H1 (cell line): ENCODE measurements at regions not wholly inside any gene's neighbourhood (a gene's known extent, or its start where the extent isn't known, plus 50 kb on each side); places are given as distances from the start of the nearest gene placed in this dataset.

ENCODE experiments used
- CTCF ChIA-PET: fragments of 300-600 bp; sonication (Branson Sonifier 250); formaldehyde crosslinking; loops from one replicate; lab custom pipeline; 2021; ENCODE audit not compliant: partially characterized antibody; lab: Charles Lee
- POLR2A ChIA-PET: fragments of 300-600 bp; sonication (Branson Sonifier 250); formaldehyde crosslinking; loops from one replicate; lab custom pipeline; 2021; ENCODE audit warnings: inconsistent platforms; ENCODE audit not compliant: partially characterized antibody; lab: Charles Lee
- DNase-seq, 2 experiments: peaks; one replicate each; pipeline versions ENCODE4 v3.0.0 to v3.0.0-alpha.2; 2010 to 2022; ENCODE audit warnings: low spot score in 2 of 2, low read depth in 1 of 2, mixed read lengths in 1 of 2
- FAIRE-seq: peaks from 2 replicates; lab custom pipeline; 2011; peaks lifted over from hg19 to GRCh38; lab: Jason Lieb, UNC
- H2AFZ ChIP-seq: 2 replicates; pipeline ENCODE4 v1.8.1; 2012; ENCODE audit warnings: low read length, inconsistent platforms
- H2AK5ac ChIP-seq: 2 replicates; pipeline ENCODE4 v1.6.1; 2013; ENCODE audit warnings: low read depth, low read length
- H2BK120ac ChIP-seq: replicated peaks from 2 replicates; pipeline ENCODE3; 2013; ENCODE audit warnings: low read depth, low read length, inconsistent platforms
- H2BK12ac ChIP-seq: 2 replicates; pipeline ENCODE4 v1.6.1; 2013; ENCODE audit warnings: low read depth, low read length
- H2BK15ac ChIP-seq: 2 replicates; pipeline ENCODE4 v1.6.1; 2013; ENCODE audit warnings: low read length
- H2BK20ac ChIP-seq: 2 replicates; pipeline ENCODE4 v1.6.1; 2013; ENCODE audit warnings: low read length
- H2BK5ac ChIP-seq: 2 replicates; pipeline ENCODE4 v1.6.1; 2013; ENCODE audit warnings: low read depth, low read length
- H3K14ac ChIP-seq: 2 replicates; pipeline ENCODE4 v1.6.1; 2013; ENCODE audit warnings: inconsistent platforms; ENCODE audit not compliant: insufficient read length
- H3K18ac ChIP-seq: 2 replicates; pipeline ENCODE4 v1.6.1; 2013; ENCODE audit warnings: low read length; ENCODE audit errors: extremely low read depth
- H3K23ac ChIP-seq: 2 replicates; pipeline ENCODE4 v1.6.1; 2013; ENCODE audit warnings: inconsistent platforms; ENCODE audit not compliant: insufficient read length
- H3K23me2 ChIP-seq: 2 replicates; pipeline ENCODE4 v1.6.1; 2013; ENCODE audit warnings: low read depth, low read length
- H3K27ac ChIP-seq: 2 replicates; pipeline ENCODE4 v1.6.1; 2011; ENCODE audit warnings: low read depth, low read length, inconsistent platforms
- H3K27me3 ChIP-seq, 4 experiments: replicated peaks in 1 of 4; 1 replicate in 1 of 4; 2 replicates in 3 of 4; pipeline versions ENCODE4 v1.6.1 to v1.8.1; 2011 to 2013; ENCODE audit warnings: low read length in 3 of 4, mild to moderate bottlenecking in 3 of 4, inconsistent platforms in 2 of 4, mixed read lengths in 2 of 4, moderate library complexity in 1 of 4; ENCODE audit not compliant: control insufficient read depth in 3 of 4, insufficient read depth in 3 of 4; ENCODE audit errors: extremely low read depth in 1 of 4
- H3K36me3 ChIP-seq, 4 experiments: 2 replicates each; pipeline versions ENCODE4 v1.6.1 to v1.8.1; 2011 to 2013; ENCODE audit warnings: mild to moderate bottlenecking in 4 of 4, low read length in 3 of 4, moderate library complexity in 2 of 4, control low read depth in 1 of 4, inconsistent platforms in 1 of 4; ENCODE audit not compliant: insufficient read depth in 4 of 4, control insufficient read depth in 2 of 4
- H3K4ac ChIP-seq: replicated peaks from 2 replicates; pipeline ENCODE3; 2013; ENCODE audit warnings: low read length, low read depth, mixed read lengths, inconsistent platforms; ENCODE audit not compliant: insufficient read length
- H3K4me1 ChIP-seq, 4 experiments: replicated peaks in 1 of 4; 1 replicate in 1 of 4; 2 replicates in 3 of 4; pipeline versions ENCODE4 v1.6.1 to v1.8.1; 2011 to 2013; ENCODE audit warnings: low read length in 3 of 4, inconsistent platforms in 2 of 4, mixed read lengths in 1 of 4; ENCODE audit not compliant: insufficient read depth in 4 of 4, control insufficient read depth in 3 of 4
- H3K4me2 ChIP-seq, 2 experiments: 2 replicates each; pipeline versions ENCODE4 v1.6.1 to v1.8.1; 2011 to 2013; ENCODE audit warnings: low read depth in 2 of 2, low read length in 2 of 2, control low read depth in 1 of 2, inconsistent platforms in 1 of 2, mild to moderate bottlenecking in 1 of 2; ENCODE audit not compliant: insufficient read depth in 1 of 2
- H3K4me3 ChIP-seq, 4 experiments: fragments of 200-600, 300-600 bp in 1 of 4; sonication (generic), shearing (Covaris generic), sonication (Bioruptor Twin) in 1 of 4; 2 replicates each; pipeline versions ENCODE4 v1.5.1 to v1.8.1; 2011 to 2016; ENCODE audit warnings: low read length in 4 of 4, low read depth in 3 of 4, control low read depth in 2 of 4, inconsistent platforms in 2 of 4, mild to moderate bottlenecking in 2 of 4, mixed read lengths in 1 of 4, moderate library complexity in 1 of 4; ENCODE audit not compliant: insufficient read depth in 2 of 4; ENCODE audit errors: extremely low read depth in 1 of 4
- H3K56ac ChIP-seq: replicated peaks from 2 replicates; pipeline ENCODE3; 2013; ENCODE audit warnings: low read depth, mild to moderate bottlenecking, mixed read lengths, low read length, inconsistent platforms; ENCODE audit not compliant: insufficient read length
- H3K79me1 ChIP-seq: 2 replicates; pipeline ENCODE4 v1.6.1; 2013; ENCODE audit warnings: low read depth, low read length, control low read depth
- H3K79me2 ChIP-seq, 2 experiments: 2 replicates each; pipeline versions ENCODE4 v1.6.1 to v1.8.1; 2012 to 2013; ENCODE audit warnings: low read length in 2 of 2, mild to moderate bottlenecking in 2 of 2, inconsistent platforms in 1 of 2; ENCODE audit not compliant: insufficient read depth in 2 of 2, control insufficient read depth in 1 of 2
- H3K9ac ChIP-seq, 4 experiments: replicated peaks in 1 of 4; 1 replicate in 1 of 4; 2 replicates in 3 of 4; pipeline versions ENCODE4 v1.6.1 to v1.8.1; 2011 to 2013; ENCODE audit warnings: low read depth in 3 of 4, low read length in 3 of 4, control low read depth in 2 of 4, mild to moderate bottlenecking in 2 of 4, moderate library complexity in 2 of 4, inconsistent platforms in 1 of 4; ENCODE audit errors: extremely low read depth in 1 of 4
- H3K9me3 ChIP-seq, 2 experiments: 2 replicates each; pipeline versions ENCODE4 v1.6.1 to v1.8.1; 2012 to 2013; ENCODE audit warnings: mild to moderate bottlenecking in 2 of 2, moderate library complexity in 2 of 2, control low read depth in 1 of 2, inconsistent platforms in 1 of 2, low read depth in 1 of 2, low read length in 1 of 2, mixed read lengths in 1 of 2; ENCODE audit not compliant: insufficient read depth in 2 of 2
- H4K20me1 ChIP-seq, 2 experiments: replicated peaks in 1 of 2; 2 replicates each; pipeline versions ENCODE3 to v1.8.1; 2011 to 2013; ENCODE audit warnings: inconsistent platforms in 2 of 2, low read length in 2 of 2, mild to moderate bottlenecking in 1 of 2; ENCODE audit not compliant: insufficient read depth in 2 of 2, control insufficient read depth in 1 of 2
- H4K5ac ChIP-seq: 2 replicates; pipeline ENCODE4 v1.6.1; 2013; ENCODE audit warnings: low read length, low read depth, mixed read lengths, inconsistent platforms; ENCODE audit not compliant: insufficient read length
- H4K8ac ChIP-seq: 2 replicates; pipeline ENCODE4 v1.8.0; 2013; ENCODE audit warnings: mild to moderate bottlenecking, moderate library complexity, low read length, inconsistent platforms; ENCODE audit not compliant: insufficient read depth; ENCODE audit errors: extremely low read depth
- H4K91ac ChIP-seq: replicated peaks from 2 replicates; pipeline ENCODE3; 2013; ENCODE audit warnings: low read length, mixed read lengths, inconsistent platforms; ENCODE audit not compliant: insufficient read length
- NRF1 ChIP-seq: IDR thresholded peaks from 2 replicates; pipeline ENCODE4 v1.6.1; 2011; ENCODE audit warnings: mild to moderate bottlenecking, low read depth, low read length, improper control_type of control experiment
- SIRT6 ChIP-seq: IDR thresholded peaks from one replicate; pipeline ENCODE4 v1.7.1; 2012; ENCODE audit warnings: low read length, inconsistent platforms
- SRF ChIP-seq: IDR thresholded peaks from 2 replicates; pipeline ENCODE4 v1.6.1; 2011; ENCODE audit warnings: mild to moderate bottlenecking, low read depth, low read length, moderate library complexity
- WGBS, 2 experiments: shearing (Covaris generic) in 1 of 2; methylation state at CpG; one replicate each; pipeline versions ENCODE4 v1.1.6 to v1.1.7; 2013 to 2015; ENCODE audit warnings: low lambda C conversion rate in 2 of 2, mixed read lengths in 2 of 2, inconsistent platforms in 1 of 2, low coverage in 1 of 2, missing lambda C conversion rate in 1 of 2; ENCODE audit not compliant: insufficient replicate concordance in 2 of 2, insufficient coverage in 1 of 2, insufficient read length in 1 of 2; ENCODE audit errors: extremely low coverage in 1 of 2, missing lambda C conversion rate in 1 of 2; 5-methylcytosine and 5-hydroxymethylcytosine counted together
- TF ChIP-seq, protein P1 (sequence below): IDR thresholded peaks from 2 replicates; pipeline ENCODE4 v1.6.1; 2012; ENCODE audit warnings: inconsistent platforms

DNA sequence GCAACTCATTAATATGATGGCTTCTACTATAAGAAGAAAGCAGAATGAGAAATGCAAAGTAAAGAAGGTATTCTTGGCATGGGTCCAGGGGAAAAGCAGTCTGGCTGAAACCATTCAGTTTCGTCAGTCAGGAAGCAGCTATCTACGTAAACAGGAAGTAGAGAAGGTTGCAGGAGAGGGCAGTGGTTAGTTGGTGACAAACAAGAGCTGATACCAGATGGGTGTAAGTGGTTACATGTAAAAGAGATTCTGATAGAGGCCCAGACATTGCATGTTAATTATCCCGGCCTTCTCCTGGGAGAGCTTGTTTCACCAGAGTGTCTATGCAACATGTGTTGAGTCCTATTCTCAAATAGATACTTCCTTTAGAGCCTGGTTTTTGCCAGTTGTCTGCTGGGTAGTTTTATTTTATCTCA lies 58.4 kb upstream of the PSMA1 start:
- FAIRE-seq, result no peak
- Histone ChIP-seq H2BK5ac (no peak overlapping the region), H3K27me3 (peaks cover 0 to 1% (median 0%) of the 10 kb centered on the region in 4 experiments; a peak in 1 of 7 replicates), H3K56ac (no peak overlapping the region), H4K8ac (no peak overlapping the region), H4K20me1 (no peaks in the 10 kb centered on the region), H2BK12ac (no peak overlapping the region), H2BK120ac (no peak overlapping the region), H3K9me3 (peaks cover 3 to 4% of the 10 kb centered on the region in 2 experiments; a peak in 1 of 4 replicates), H3K23me2 (no peaks in the 10 kb centered on the region; the same call in 1 of the 2 replicates), H3K4me3 (no peak overlapping the region), H2BK15ac (no peak overlapping the region), H4K91ac (no peak overlapping the region), H4K5ac (no peak overlapping the region), H3K79me2 (no peaks in the 10 kb centered on the region), H3K36me3 (no peaks in the 10 kb centered on the region), H2AFZ (no peak overlapping the region), H3K18ac (no peak overlapping the region), H3K27ac (no peak overlapping the region), H3K79me1 (no peaks in the 10 kb centered on the region), H3K9ac (no peak overlapping the region), H3K14ac (no peak overlapping the region), H3K4me2 (no peak overlapping the region), H3K23ac (no peak overlapping the region), H2AK5ac (no peak overlapping the region), H3K4me1 (no peaks in the 10 kb centered on the region), H2BK20ac (no peak overlapping the region), H3K4ac (no peak overlapping the region)
- ChIA-PET CTCF (interaction anchor here (0.8 to 1.0 kb wide), 3 partner anchors 21 to 329 kb away, joined by 3 read pairs; no protein-coding TSS in a partner anchor), POLR2A (interaction anchor here (0.8 kb wide), 1 partner anchor 15 kb away, joined by 3 read pairs; no protein-coding TSS in a partner anchor)
- 84% methylated on average over 3 of the region's 3 CpGs; no CpG with 5 or more reads in 1 of the 2 experiments for WGBS, 2 experiments
- DNase-seq, result no peak
- TF ChIP-seq NRF1, result no peak
- no peak for TF ChIP-seq SIRT6
- TF ChIP-seq, protein P1, sequence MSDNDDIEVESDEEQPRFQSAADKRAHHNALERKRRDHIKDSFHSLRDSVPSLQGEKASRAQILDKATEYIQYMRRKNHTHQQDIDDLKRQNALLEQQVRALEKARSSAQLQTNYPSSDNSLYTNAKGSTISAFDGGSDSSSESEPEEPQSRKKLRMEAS, result no peak
- TF ChIP-seq SRF, result no peak
